ENCODE measurements at regions not wholly inside any gene's neighbourhood (a gene's known extent, or its start where the extent isn't known, plus 50 kb on each side); places are given as distances from the start of the nearest gene placed in this dataset.
"Not testable (repeated sequence)": the region's sequence is repeated elsewhere in the genome, so short reads cannot be mapped to it uniquely, and the experiment has no call there.

- H3K4me1 ChIP-seq: peaks cover 5 to 8% (median 7%) of the 10 kb centered on the region in 10 experiments; a peak in 14 of 20 replicates
- H3K4me3 ChIP-seq: no peak overlapping the region
- no peaks in the 10 kb centered on the region for H4K20me1 ChIP-seq
- no peak overlapping the region for H3K27ac ChIP-seq
- H3K27me3 ChIP-seq: no peaks in the 10 kb centered on the region
- no peak overlapping the region for H3K4me2 ChIP-seq
- no peaks in the 10 kb centered on the region for H3K36me3 ChIP-seq
- TF ChIP-seq Cebpa-rat (IDR thresholded peaks at IDR 0.05): no peak
- no peaks in the 10 kb centered on the region for H3K9me3 ChIP-seq (replicated peaks in 1 of 11)
- no peak overlapping the region for H3K9ac ChIP-seq
Observed at GRCh38 chr6:81608776-81609175, 143.7 kb downstream of the TENT5A start.

DNA sequence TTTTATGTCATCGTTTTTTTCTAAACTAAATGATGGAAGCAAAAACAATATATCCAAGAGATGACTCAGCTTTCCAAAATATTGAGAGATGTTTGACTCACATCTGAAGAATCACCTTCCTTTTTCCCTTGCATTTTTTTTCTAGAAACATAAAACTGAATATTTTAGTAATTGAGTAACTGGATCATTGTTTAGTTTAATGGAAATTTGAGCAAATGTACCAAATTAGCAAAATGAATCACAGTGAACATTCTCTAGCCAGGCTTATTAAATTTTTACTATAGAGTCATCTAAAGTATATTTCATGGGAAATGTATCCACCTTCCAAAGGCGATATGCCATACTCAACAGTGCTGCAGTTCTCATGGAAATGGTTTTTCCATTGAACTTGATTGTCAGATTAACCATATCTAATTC is 145.5 kb downstream of the TENT5A start:
- no peak overlapping the region for H3K9ac ChIP-seq
- H3K27ac ChIP-seq: no peak overlapping the region

GRCh38 chr6:81605526-81605925 is 147.0 kb downstream of the TENT5A start:
- no peaks in the 10 kb centered on the region for H3K9me3 ChIP-seq (replicated peaks in 1 of 11)
- TF ChIP-seq Cebpa-rat (IDR thresholded peaks at IDR 0.05): no peak
- H3K27ac ChIP-seq: no peak overlapping the region
- no peak overlapping the region for H3K4me2 ChIP-seq
- H3K9ac ChIP-seq: no peak overlapping the region
- H3K4me1 ChIP-seq: peaks cover 0 to 5% (median 0%) of the 10 kb centered on the region in 10 experiments; a peak in 3 of 20 replicates
- no peaks in the 10 kb centered on the region for H3K36me3 ChIP-seq
- H4K20me1 ChIP-seq: no peaks in the 10 kb centered on the region
- H3K4me3 ChIP-seq: no peak overlapping the region
- H3K27me3 ChIP-seq: no peaks in the 10 kb centered on the region

More for the DNA sequence above, 145.5 kb downstream of the TENT5A start:
- Histone ChIP-seq H3K27me3 (no peaks in the 10 kb centered on the region), H3K4me2 (no peak overlapping the region), H3K36me3 (no peaks in the 10 kb centered on the region), H3K4me1 (no peaks in the 10 kb centered on the region), H3K4me3 (no peak overlapping the region), H4K20me1 (no peaks in the 10 kb centered on the region), H3K9me3 (replicated peaks in 1 of 11) (no peaks in the 10 kb centered on the region)
- no peak for TF ChIP-seq Cebpa-rat (IDR thresholded peaks at IDR 0.05)

- Histone ChIP-seq H3K4me3 (no peak overlapping the region), H3K9ac (no peak overlapping the region), H3K9me3 (replicated peaks in 1 of 11) (no peaks in the 10 kb centered on the region), H3K36me3 (no peaks in the 10 kb centered on the region), H4K20me1 (no peaks in the 10 kb centered on the region), H3K4me2 (no peak overlapping the region), H3K27ac (no peak overlapping the region), H3K4me1 (peaks cover 0 to 6% (median 0%) of the 10 kb centered on the region in 10 experiments; a peak in 3 of 20 replicates), H3K27me3 (no peaks in the 10 kb centered on the region)
- no peak for TF ChIP-seq Cebpa-rat (IDR thresholded peaks at IDR 0.05)
Observed at GRCh38 chr6:81601918-81602317, 150.6 kb downstream of the TENT5A start.

DNA sequence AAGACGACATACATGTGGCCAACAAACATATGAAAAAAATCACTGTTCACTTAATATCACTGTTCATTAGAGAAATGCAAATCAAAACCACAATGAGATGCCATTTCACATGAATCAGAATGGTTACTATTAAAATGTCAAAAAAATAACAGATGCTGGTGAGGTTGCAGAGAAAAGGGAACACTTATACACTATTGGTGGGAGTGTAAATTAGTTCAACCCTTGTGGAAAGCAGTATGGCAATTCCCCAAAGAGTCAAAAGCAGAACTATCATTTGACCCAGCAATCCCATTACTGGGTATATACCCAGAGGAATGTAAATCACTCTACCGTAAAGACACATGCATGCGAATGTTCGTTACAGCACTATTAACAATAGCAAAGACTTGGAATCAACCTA is 152.0 kb downstream of the TENT5A start:
- peak overlapping the region in 1 of 11 experiments; percentile 16; a peak in 1 of 22 replicates for H3K4me2 ChIP-seq
- not testable (repeated sequence) for H3K4me3 ChIP-seq; H3K9me3 ChIP-seq (replicated peaks in 1 of 11); H3K36me3 ChIP-seq; H4K20me1 ChIP-seq; H3K27ac ChIP-seq; H3K9ac ChIP-seq; H3K27me3 ChIP-seq; H3K4me1 ChIP-seq

DNA sequence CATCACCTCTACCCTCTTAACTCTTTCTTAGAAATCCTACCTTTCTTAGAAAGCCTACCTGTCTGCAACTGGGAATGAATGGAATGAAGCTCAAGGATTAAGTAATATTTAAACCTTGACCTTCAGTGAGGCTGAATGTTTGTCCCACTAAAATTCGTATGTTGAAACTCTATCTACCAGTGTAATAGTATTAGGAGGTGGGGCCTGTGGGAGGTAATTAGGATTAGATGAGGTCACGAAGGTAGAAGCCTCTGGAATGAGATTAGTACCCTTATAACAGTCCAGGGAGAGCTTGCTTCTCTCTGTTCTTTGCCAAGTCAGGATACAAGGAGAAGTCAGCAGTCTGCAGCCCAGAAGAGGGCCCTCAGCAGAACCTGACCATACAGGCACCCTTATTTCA is 158.0 kb downstream of the TENT5A start:
- no peak overlapping the region for H3K4me3 ChIP-seq
- no peak for TF ChIP-seq Cebpa-rat (IDR thresholded peaks at IDR 0.05)
- H3K27ac ChIP-seq: no peak overlapping the region
- no peaks in the 10 kb centered on the region for H3K27me3 ChIP-seq
- H3K4me2 ChIP-seq: no peak overlapping the region
- H3K9ac ChIP-seq: no peak overlapping the region
- H3K9me3 ChIP-seq (replicated peaks in 1 of 11): no peaks in the 10 kb centered on the region
- no peaks in the 10 kb centered on the region for H4K20me1 ChIP-seq
- no peaks in the 10 kb centered on the region for H3K36me3 ChIP-seq
- H3K4me1 ChIP-seq: no peaks in the 10 kb centered on the region

DNA sequence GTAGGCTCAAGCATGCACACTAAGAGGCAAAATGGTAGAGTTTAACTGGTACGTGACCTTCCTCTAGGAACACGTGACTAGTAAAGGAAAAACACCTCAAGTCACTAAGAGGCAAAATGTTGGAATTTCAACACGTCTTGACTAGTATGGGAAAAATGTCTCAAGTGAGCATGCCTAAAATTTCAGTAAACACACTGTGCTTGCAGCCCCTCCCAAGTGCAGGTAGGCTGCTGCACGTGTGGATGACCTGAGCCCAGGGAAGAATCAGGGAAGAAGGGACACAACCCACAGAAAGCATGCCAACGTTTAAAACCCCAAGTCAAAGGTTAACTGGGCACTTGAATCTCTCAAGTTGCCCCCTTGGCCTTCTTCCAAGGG is 162.2 kb downstream of the TENT5A start:
- H3K4me2 ChIP-seq: no peak overlapping the region
- no peak overlapping the region for H3K9ac ChIP-seq
- no peaks in the 10 kb centered on the region for H3K36me3 ChIP-seq
- no peak overlapping the region for H3K4me3 ChIP-seq
- H3K27me3 ChIP-seq: no peaks in the 10 kb centered on the region
- no peaks in the 10 kb centered on the region for H4K20me1 ChIP-seq
- H3K4me1 ChIP-seq: no peaks in the 10 kb centered on the region
- TF ChIP-seq Cebpa-rat (IDR thresholded peaks at IDR 0.05): no peak
- H3K27ac ChIP-seq: no peak overlapping the region
- H3K9me3 ChIP-seq (replicated peaks in 1 of 11): no peaks in the 10 kb centered on the region

DNA sequence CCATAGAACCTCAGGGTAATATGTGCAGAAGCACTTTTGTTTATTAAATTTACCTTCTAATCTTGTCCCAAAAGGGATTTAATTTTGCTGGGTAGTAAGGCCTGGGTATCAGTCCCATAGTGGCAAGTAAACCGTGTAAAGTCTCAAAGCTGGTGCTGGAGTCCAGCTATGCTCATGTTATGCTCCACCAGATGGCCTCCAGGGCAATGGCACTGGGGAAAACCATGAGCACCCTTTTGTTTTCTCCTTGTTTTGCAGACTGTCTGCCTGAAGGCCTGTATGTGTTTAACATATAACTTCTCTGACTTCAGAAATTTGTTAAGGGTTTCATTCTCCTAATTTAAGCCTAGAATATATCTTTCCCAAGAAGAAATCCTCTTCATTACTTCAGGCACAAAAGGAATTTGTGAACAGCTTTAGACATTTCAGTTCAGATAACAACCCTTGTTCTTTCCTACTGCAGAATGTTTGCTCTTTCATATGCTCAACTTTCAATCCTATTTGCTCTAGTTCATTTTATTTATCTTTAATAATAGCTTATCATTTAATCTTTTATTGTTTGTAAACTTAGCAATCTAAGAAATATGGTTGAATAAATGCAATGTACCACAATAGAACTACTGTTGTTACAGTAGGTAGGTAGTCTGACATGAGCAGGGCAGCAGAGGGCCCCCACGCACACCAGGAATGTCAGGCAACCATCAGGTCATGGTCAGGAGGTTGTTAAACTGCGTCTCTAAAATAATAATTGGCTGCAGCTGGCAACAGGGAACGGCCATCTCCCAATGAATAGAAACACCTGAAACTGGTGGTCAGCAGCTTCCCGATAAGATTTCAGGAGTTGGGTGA is 162.8 kb downstream of the TENT5A start:
- Histone ChIP-seq H3K36me3 (no peaks in the 10 kb centered on the region), H3K27ac (no peak overlapping the region), H3K4me1 (no peaks in the 10 kb centered on the region), H3K9ac (no peak overlapping the region), H3K4me2 (no peak overlapping the region), H3K4me3 (no peak overlapping the region), H4K20me1 (no peaks in the 10 kb centered on the region), H3K9me3 (replicated peaks in 1 of 11) (no peaks in the 10 kb centered on the region), H3K27me3 (no peaks in the 10 kb centered on the region)
- no peak for TF ChIP-seq Cebpa-rat (IDR thresholded peaks at IDR 0.05)

GRCh38 chr6:81585686-81586085 is 166.8 kb downstream of the TENT5A start:
- H3K4me3 ChIP-seq; H3K9ac ChIP-seq; H3K4me2 ChIP-seq; H3K9me3 ChIP-seq (replicated peaks in 1 of 11); H3K36me3 ChIP-seq; H4K20me1 ChIP-seq; H3K27ac ChIP-seq; H3K27me3 ChIP-seq; H3K4me1 ChIP-seq: not testable (repeated sequence)

DNA sequence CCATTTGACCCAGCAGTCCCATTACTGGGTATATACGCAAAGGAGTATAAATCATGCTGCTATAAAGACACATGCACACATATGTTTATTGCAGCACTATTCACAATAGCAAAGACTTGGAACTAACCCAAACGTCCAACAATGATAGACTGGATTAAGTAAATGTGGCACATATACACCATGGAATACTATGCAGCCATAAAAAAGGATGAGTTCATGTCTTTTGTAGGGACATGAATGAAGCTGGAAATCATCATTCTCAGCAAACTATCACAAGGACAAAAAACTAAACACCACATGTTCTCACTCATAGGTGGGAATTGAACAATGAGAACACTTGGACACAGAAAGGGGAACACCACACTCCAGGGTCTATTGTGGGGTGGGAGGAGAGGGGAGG is 168.3 kb downstream of the TENT5A start:
- not testable (repeated sequence) for H3K4me3 ChIP-seq

More for the DNA sequence above, 168.3 kb downstream of the TENT5A start:
- not testable (repeated sequence) for H4K20me1 ChIP-seq; H3K27ac ChIP-seq; H3K9me3 ChIP-seq (replicated peaks in 1 of 11); H3K27me3 ChIP-seq; H3K4me2 ChIP-seq; H3K4me1 ChIP-seq; H3K36me3 ChIP-seq; H3K9ac ChIP-seq
